Sigmoid colon (tissue), 6 donors: ENCODE measurements at regions not wholly inside any gene's neighbourhood (a gene's known extent, or its start where the extent isn't known, plus 50 kb on each side); places are given as distances from the start of the nearest gene placed in this dataset.
A peak's percentile ranks its signal among the peaks of the same experiment; 100 is the strongest.

Experiments
- DNase-seq: peaks from one replicate; pipeline ENCODE4 v3.0.0-alpha.2; 2019
- H3K27ac ChIP-seq, 4 donors: fragments of 200-600 bp; sonication (generic); one replicate each; pipeline ENCODE4 v1.5.1; 2016 to 2019; ENCODE audit warnings: mild to moderate bottlenecking in 1 of 4
- H3K27me3 ChIP-seq, 3 donors: fragments of 200-600 bp; sonication (generic); one replicate each; pipeline ENCODE4 v1.5.1; 2019; ENCODE audit warnings: mild to moderate bottlenecking in 1 of 3
- H3K36me3 ChIP-seq, 4 donors: fragments of 200-600 bp; sonication (generic); one replicate each; pipeline ENCODE4 v1.5.1; 2016 to 2019
- H3K4me1 ChIP-seq, 4 donors: fragments of 200-600 bp; sonication (generic); one replicate each; pipeline ENCODE4 v1.5.1; 2017 to 2019
- H3K4me3 ChIP-seq, 4 donors: fragments of 200-600 bp; sonication (generic); one replicate each; pipeline ENCODE4 v1.5.1; 2017 to 2019; ENCODE audit warnings: mild to moderate bottlenecking in 2 of 4, moderate library complexity in 1 of 4
- H3K9me3 ChIP-seq, 4 donors: fragments of 200-600 bp in 3 of 4; sonication (generic) in 3 of 4; one replicate each; pipeline versions ENCODE4 v1.5.1 to v1.6.1; 2013 to 2019
- EP300 ChIP-seq, 4 donors: sonication (generic); formaldehyde crosslinking; IDR thresholded peaks; one replicate each; pipeline ENCODE4 v1.6.1; 2017; ENCODE audit warnings: antibody characterized with exemption in 4 of 4
- POLR2A ChIP-seq, 2 donors: fragments of 450-650 bp; IDR thresholded peaks; one replicate each; pipeline ENCODE4 v1.6.1; 2016; ENCODE audit warnings: antibody characterized with exemption in 2 of 2, mild to moderate bottlenecking in 2 of 2, moderate library complexity in 2 of 2
- POLR2AphosphoS5 ChIP-seq, 4 donors: sonication (generic); formaldehyde crosslinking; IDR thresholded peaks; one replicate each; pipeline ENCODE4 v1.6.1; 2017; ENCODE audit warnings: antibody characterized with exemption in 4 of 4
- WGBS, 2 donors: extraction: QIAGEN DNeasy Blood & Tissue Kit; methylation state at CpG; one replicate each; pipeline ENCODE4 v1.1.7; 2013; 5-methylcytosine and 5-hydroxymethylcytosine counted together
- intact Hi-C: fragments of 100-400 bp; cut with DNase I; formaldehyde crosslinking; loops from one replicate; pipeline ENCODE4 v1.15.1; 2023
- TF ChIP-seq, protein P1 (sequence below), 4 experiments: fragments of 450-650 bp in 3 of 4; fragments of 200-600 bp in 1 of 4; IDR thresholded peaks; one replicate each; pipeline ENCODE4 v1.5.1; 2016 to 2019; ENCODE audit warnings: antibody characterized with exemption in 4 of 4, mild to moderate bottlenecking in 3 of 4, moderate library complexity in 2 of 4
- donor health status: healthy with polysubstance abuse.
- donor health status: healthy.

DNA sequence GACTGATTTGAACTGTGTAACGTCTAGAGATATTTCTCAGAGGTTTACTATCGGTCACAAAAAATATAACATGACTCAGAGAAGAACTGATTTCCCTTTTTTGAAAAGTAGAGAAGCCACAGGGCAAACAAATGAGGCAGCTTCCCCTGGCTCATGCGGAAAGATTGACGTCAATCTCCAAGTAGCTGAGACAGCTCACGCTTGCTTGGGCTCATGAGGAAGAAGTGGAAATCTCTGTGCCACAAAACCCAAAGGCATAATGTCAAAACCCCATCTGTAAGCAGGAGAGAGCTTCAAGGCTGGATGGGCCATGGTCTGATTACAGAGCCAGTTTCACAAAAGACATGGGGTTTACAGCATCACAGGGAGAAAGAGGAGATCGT lies 188.1 kb downstream of the ARL4C start:
- WGBS, 2 donors, result 53 to 70% methylated on average over 6 of the region's 6 CpGs
- TF ChIP-seq POLR2A (IDR thresholded peaks at IDR 0.05), result no peak
- TF ChIP-seq, protein P1, sequence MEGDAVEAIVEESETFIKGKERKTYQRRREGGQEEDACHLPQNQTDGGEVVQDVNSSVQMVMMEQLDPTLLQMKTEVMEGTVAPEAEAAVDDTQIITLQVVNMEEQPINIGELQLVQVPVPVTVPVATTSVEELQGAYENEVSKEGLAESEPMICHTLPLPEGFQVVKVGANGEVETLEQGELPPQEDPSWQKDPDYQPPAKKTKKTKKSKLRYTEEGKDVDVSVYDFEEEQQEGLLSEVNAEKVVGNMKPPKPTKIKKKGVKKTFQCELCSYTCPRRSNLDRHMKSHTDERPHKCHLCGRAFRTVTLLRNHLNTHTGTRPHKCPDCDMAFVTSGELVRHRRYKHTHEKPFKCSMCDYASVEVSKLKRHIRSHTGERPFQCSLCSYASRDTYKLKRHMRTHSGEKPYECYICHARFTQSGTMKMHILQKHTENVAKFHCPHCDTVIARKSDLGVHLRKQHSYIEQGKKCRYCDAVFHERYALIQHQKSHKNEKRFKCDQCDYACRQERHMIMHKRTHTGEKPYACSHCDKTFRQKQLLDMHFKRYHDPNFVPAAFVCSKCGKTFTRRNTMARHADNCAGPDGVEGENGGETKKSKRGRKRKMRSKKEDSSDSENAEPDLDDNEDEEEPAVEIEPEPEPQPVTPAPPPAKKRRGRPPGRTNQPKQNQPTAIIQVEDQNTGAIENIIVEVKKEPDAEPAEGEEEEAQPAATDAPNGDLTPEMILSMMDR (IDR thresholded peaks at IDR 0.05), result no peak
- peak in 2 of 4 donors; percentile 55 to 73 for TF ChIP-seq EP300 (IDR thresholded peaks at IDR 0.05)
- TF ChIP-seq POLR2AphosphoS5 (IDR thresholded peaks at IDR 0.05), result peak in 1 of 4 donors; percentile 48
- intact Hi-C loops, result no loop called here
- no peaks in the 10 kb centered on the region for H3K27me3 ChIP-seq
- no peak overlapping the region for H3K27ac ChIP-seq
- no peak for DNase-seq
- H3K36me3 ChIP-seq, result no peaks in the 10 kb centered on the region
- no peaks in the 10 kb centered on the region for H3K4me1 ChIP-seq
- H3K9me3 ChIP-seq, result no peaks in the 10 kb centered on the region
- H3K4me3 ChIP-seq, result no peak overlapping the region

- intact Hi-C loops, result no loop called here
- H3K36me3 ChIP-seq, result no peaks in the 10 kb centered on the region
- no peak overlapping the region for H3K27ac ChIP-seq
- 93% methylated on average over 7 of the region's 7 CpGs for WGBS, 2 donors
- no peak for TF ChIP-seq EP300 (IDR thresholded peaks at IDR 0.05)
- TF ChIP-seq POLR2A (IDR thresholded peaks at IDR 0.05), result no peak
- TF ChIP-seq, protein P1 (IDR thresholded peaks at IDR 0.05), result no peak
- H3K9me3 ChIP-seq, result no peaks in the 10 kb centered on the region
- no peaks in the 10 kb centered on the region for H3K27me3 ChIP-seq
- DNase-seq, result no peak
- H3K4me1 ChIP-seq, result no peaks in the 10 kb centered on the region
- no peak overlapping the region for H3K4me3 ChIP-seq
Observed at GRCh38 chr2:234308073-234308812, 188.6 kb downstream of the ARL4C start.

GRCh38 chr2:234307322-234307961 lies 189.4 kb downstream of the ARL4C start:
- no peak for TF ChIP-seq POLR2AphosphoS5 (IDR thresholded peaks at IDR 0.05)
- intact Hi-C loops, result no loop called here
- Histone ChIP-seq H3K4me1 (no peaks in the 10 kb centered on the region), H3K27me3 (no peaks in the 10 kb centered on the region), H3K9me3 (no peaks in the 10 kb centered on the region), H3K4me3 (no peak overlapping the region), H3K27ac (no peak overlapping the region), H3K36me3 (no peaks in the 10 kb centered on the region)
- DNase-seq, result no peak
- 80 to 82% methylated on average over 4 of the region's 4 CpGs for WGBS, 2 donors

GRCh38 chr2:234306426-234307173 lies 190.3 kb downstream of the ARL4C start:
- TF ChIP-seq, protein P1 (IDR thresholded peaks at IDR 0.05), result no peak
- TF ChIP-seq POLR2A (IDR thresholded peaks at IDR 0.05) (no peak), POLR2AphosphoS5 (IDR thresholded peaks at IDR 0.05) (no peak), EP300 (IDR thresholded peaks at IDR 0.05) (no peak)
- WGBS, 2 donors, result 83 to 93% methylated on average over 9 of the region's 9 CpGs
- H3K4me1 ChIP-seq, result no peaks in the 10 kb centered on the region

GRCh38 chr2:234305846-234306245 lies 191.0 kb downstream of the ARL4C start:
- intact Hi-C loops, result no loop called here
- Histone ChIP-seq H3K4me1 (peaks cover 0 to 6% (median 0%) of the 10 kb centered on the region in 4 donors), H3K4me3 (no peak overlapping the region), H3K36me3 (no peaks in the 10 kb centered on the region), H3K27ac (no peak overlapping the region), H3K27me3 (no peaks in the 10 kb centered on the region), H3K9me3 (no peaks in the 10 kb centered on the region)
- DNase-seq, result no peak
- no peak for TF ChIP-seq POLR2A (IDR thresholded peaks at IDR 0.05)
- 83 to 87% methylated on average over 4 of the region's 4 CpGs for WGBS, 2 donors

More at GRCh38 chr2:234306426-234307173, 190.3 kb downstream of the ARL4C start:
- DNase-seq, result no peak
- H3K27ac ChIP-seq, result no peak overlapping the region
- H3K4me3 ChIP-seq, result no peak overlapping the region
- H3K9me3 ChIP-seq, result no peaks in the 10 kb centered on the region
- H3K36me3 ChIP-seq, result no peaks in the 10 kb centered on the region
- intact Hi-C loops, result no loop called here
- no peaks in the 10 kb centered on the region for H3K27me3 ChIP-seq
